OCI-LY7 (cell line): ENCODE measurements at regions not wholly inside any gene's neighbourhood (a gene's known extent, or its start where the extent isn't known, plus 50 kb on each side); places are given as distances from the start of the nearest gene placed in this dataset.

Experiments
- BruUV-seq: library from RNA; stranded (reverse); fragments of 400-500 nt; replicated peaks from 2 replicates; lab custom pipeline; 2021; lab: Mats Ljungman, UMichigan
- CTCF ChIA-PET: fragments of 300-600 bp; sonication (Branson Sonifier 250); formaldehyde crosslinking; loops from one replicate; lab custom pipeline; 2022; ENCODE audit warnings: antibody characterized with exemption; ENCODE audit not compliant: unreplicated experiment; lab: Charles Lee
- POLR2A ChIA-PET: fragments of 300-600 bp; sonication (Branson Sonifier 250); formaldehyde crosslinking; loops from one replicate; lab custom pipeline; 2022; ENCODE audit warnings: antibody characterized with exemption; lab: Charles Lee
- DNase-seq: peaks from one replicate; pipeline ENCODE4 v3.0.0-alpha.2; 2015; ENCODE audit warnings: low spot score
- H2AFZ ChIP-seq: fragments of 200-600 bp; sonication (generic), shearing (Covaris generic); 2 replicates; pipeline ENCODE4 v1.6.1; 2014; ENCODE audit warnings: mild to moderate bottlenecking, antibody characterized with exemption, low read length, moderate library complexity
- H3K27ac ChIP-seq: fragments of 200-600 bp; sonication (generic); 2 replicates; pipeline ENCODE4 v1.5.1; 2014; ENCODE audit warnings: mixed run types, low read depth, mild to moderate bottlenecking, moderate library complexity, low read length, inconsistent platforms; ENCODE audit not compliant: poor library complexity, severe bottlenecking
- H3K36me3 ChIP-seq: fragments of 200-600 bp; sonication (generic); 2 replicates; pipeline ENCODE4 v1.6.1; 2014; ENCODE audit warnings: mild to moderate bottlenecking, antibody characterized with exemption, low read length, moderate library complexity, mixed read lengths; ENCODE audit not compliant: insufficient read depth
- H3K4me1 ChIP-seq: fragments of 200-600 bp; sonication (generic); 2 replicates; pipeline ENCODE4 v1.5.1; 2014; ENCODE audit warnings: mild to moderate bottlenecking, low read length; ENCODE audit not compliant: insufficient read depth, poor library complexity, severe bottlenecking
- H3K4me2 ChIP-seq: fragments of 200-600 bp; sonication (generic); 2 replicates; pipeline ENCODE4 v1.6.1; 2014; ENCODE audit warnings: mild to moderate bottlenecking, low read length
- H3K4me3 ChIP-seq: fragments of 200-600 bp; sonication (generic); 2 replicates; pipeline ENCODE4 v1.5.1; 2014; ENCODE audit warnings: mild to moderate bottlenecking, low read depth, low read length; ENCODE audit not compliant: poor library complexity, severe bottlenecking
- H3K79me2 ChIP-seq: fragments of 200-600 bp; sonication (generic); 2 replicates; pipeline ENCODE4 v1.6.1; 2016; ENCODE audit warnings: low read depth, mild to moderate bottlenecking, low read length, moderate library complexity, mixed read lengths; ENCODE audit not compliant: insufficient read depth
- H3K9me2 ChIP-seq: fragments of 200-600 bp; sonication (generic); 2 replicates; pipeline ENCODE4 v1.6.1; 2016; ENCODE audit warnings: mild to moderate bottlenecking, low read length, mixed read lengths; ENCODE audit not compliant: insufficient read depth
- H3K9me3 ChIP-seq: fragments of 200-600 bp; sonication (generic); 2 replicates; pipeline ENCODE4 v1.6.1; 2014; ENCODE audit warnings: mild to moderate bottlenecking, mixed run types, low read length, mixed read lengths
- H4K20me1 ChIP-seq: fragments of 200-600 bp; sonication (generic); 2 replicates; pipeline ENCODE4 v1.6.1; 2014; ENCODE audit warnings: mild to moderate bottlenecking, antibody characterized with exemption, low read length, moderate library complexity, mixed read lengths; ENCODE audit not compliant: insufficient read depth
- CTCF ChIP-seq: fragments of 200-600 bp; sonication (generic); conservative IDR thresholded peaks from 2 replicates; pipeline ENCODE4 v1.5.1; 2014; ENCODE audit warnings: mild to moderate bottlenecking, antibody characterized with exemption, low read length, moderate library complexity, mixed read lengths
- EZH2phosphoT487 ChIP-seq: fragments of 200-600 bp; sonication (generic); IDR thresholded peaks from 2 replicates; pipeline ENCODE4 v1.6.1; 2018; ENCODE audit warnings: low read depth, borderline replicate concordance, mild to moderate bottlenecking, mixed run types, antibody characterized with exemption, low read length, moderate library complexity, mixed read lengths
- intact Hi-C: fragments of 100-400 bp; cut with micrococcal nuclease; formaldehyde crosslinking; loops from one replicate; pipeline ENCODE4 v1.10.0; 2022; ENCODE audit not compliant: unreplicated experiment

GRCh38 chr1:30325999-30326398 lies 397.4 kb downstream of the MATN1 start:
- no peak for TF ChIP-seq CTCF
- no peak for TF ChIP-seq EZH2phosphoT487
- CTCF ChIA-PET, result interaction anchor here (0.6 kb wide), 1 partner anchor 10 kb away, joined by 3 read pairs; no protein-coding TSS in a partner anchor
- H3K36me3 ChIP-seq, result no peaks in the 10 kb centered on the region
- H3K4me3 ChIP-seq, result no peak overlapping the region
- no peaks in the 10 kb centered on the region for H3K79me2 ChIP-seq
- H3K4me2 ChIP-seq, result no peak overlapping the region
- intact Hi-C loops, result no loop called here
- no peaks in the 10 kb centered on the region for H3K9me2 ChIP-seq
- POLR2A ChIA-PET, result interaction anchor here (0.7 kb wide), 1 partner anchor 405 kb away, joined by 3 read pairs; no protein-coding TSS in a partner anchor
- H3K27ac ChIP-seq, result no peak overlapping the region
- no peak overlapping the region for H2AFZ ChIP-seq
- H4K20me1 ChIP-seq, result no peaks in the 10 kb centered on the region
- no TSS peak for BruUV-seq
- no peaks in the 10 kb centered on the region for H3K4me1 ChIP-seq
- no peaks in the 10 kb centered on the region for H3K9me3 ChIP-seq
- DNase-seq, result no peak

- intact Hi-C loops, result no loop called here
- H3K9me3 ChIP-seq, result no peaks in the 10 kb centered on the region
- H3K79me2 ChIP-seq, result no peaks in the 10 kb centered on the region
- no peaks in the 10 kb centered on the region for H4K20me1 ChIP-seq
- no peak overlapping the region for H3K4me2 ChIP-seq
- H3K9me2 ChIP-seq, result no peaks in the 10 kb centered on the region
- H3K4me3 ChIP-seq, result no peak overlapping the region
- CTCF ChIA-PET, result interaction anchor here (0.6 kb wide), 1 partner anchor 9 kb away, joined by 3 read pairs; no protein-coding TSS in a partner anchor
- H3K36me3 ChIP-seq, result no peaks in the 10 kb centered on the region
- H2AFZ ChIP-seq, result no peak overlapping the region
- DNase-seq, result no peak
- POLR2A ChIA-PET, result no interaction called here
- TF ChIP-seq CTCF (no peak), EZH2phosphoT487 (no peak)
- H3K4me1 ChIP-seq, result no peaks in the 10 kb centered on the region
- no peak overlapping the region for H3K27ac ChIP-seq
- BruUV-seq, result no TSS peak
Observed at GRCh38 chr1:30325085-30325935, 398.1 kb downstream of the MATN1 start.
